ENCODE measurements at regions not wholly inside any gene's neighbourhood (a gene's known extent, or its start where the extent isn't known, plus 50 kb on each side); places are given as distances from the start of the nearest gene placed in this dataset.
A peak's percentile ranks its signal among the peaks of the same experiment; 100 is the strongest.

GRCh38 chr14:96617635-96618034 lies 115.5 kb downstream of the PAPOLA start:
- intact Hi-C loops (cut with DNase I) = no loop called here
- DNase-seq (ENCODE audit: low spot score) = no peak

DNA sequence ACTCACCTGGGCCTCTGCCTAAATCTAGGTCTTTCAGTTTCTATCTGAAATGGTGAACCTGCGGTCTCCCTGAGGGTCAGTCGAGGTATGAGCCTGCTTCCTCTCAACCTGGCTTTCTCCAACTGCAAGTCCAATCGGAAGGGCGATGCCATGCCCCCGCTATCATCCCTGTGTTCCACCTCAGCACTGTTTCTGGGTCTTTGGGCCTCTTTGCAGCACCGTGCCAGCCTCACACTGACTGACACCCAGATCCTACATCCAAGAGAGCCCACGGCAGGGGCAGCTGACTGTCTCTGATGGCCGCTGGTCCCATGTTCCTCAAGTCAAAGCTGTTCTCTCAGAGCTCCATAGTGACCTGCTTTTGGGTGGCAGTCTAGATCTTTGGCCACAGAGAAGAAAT lies 120.7 kb downstream of the PAPOLA start:
- peak; percentile 53 for DNase-seq (ENCODE audit: low spot score)
- intact Hi-C loops (cut with DNase I) = no loop called here

GRCh38 chr14:96623676-96624484 lies 121.7 kb downstream of the PAPOLA start:
- peak; percentile 79 for DNase-seq (ENCODE audit: low spot score)
- intact Hi-C loops (cut with DNase I) = no loop called here

DNA sequence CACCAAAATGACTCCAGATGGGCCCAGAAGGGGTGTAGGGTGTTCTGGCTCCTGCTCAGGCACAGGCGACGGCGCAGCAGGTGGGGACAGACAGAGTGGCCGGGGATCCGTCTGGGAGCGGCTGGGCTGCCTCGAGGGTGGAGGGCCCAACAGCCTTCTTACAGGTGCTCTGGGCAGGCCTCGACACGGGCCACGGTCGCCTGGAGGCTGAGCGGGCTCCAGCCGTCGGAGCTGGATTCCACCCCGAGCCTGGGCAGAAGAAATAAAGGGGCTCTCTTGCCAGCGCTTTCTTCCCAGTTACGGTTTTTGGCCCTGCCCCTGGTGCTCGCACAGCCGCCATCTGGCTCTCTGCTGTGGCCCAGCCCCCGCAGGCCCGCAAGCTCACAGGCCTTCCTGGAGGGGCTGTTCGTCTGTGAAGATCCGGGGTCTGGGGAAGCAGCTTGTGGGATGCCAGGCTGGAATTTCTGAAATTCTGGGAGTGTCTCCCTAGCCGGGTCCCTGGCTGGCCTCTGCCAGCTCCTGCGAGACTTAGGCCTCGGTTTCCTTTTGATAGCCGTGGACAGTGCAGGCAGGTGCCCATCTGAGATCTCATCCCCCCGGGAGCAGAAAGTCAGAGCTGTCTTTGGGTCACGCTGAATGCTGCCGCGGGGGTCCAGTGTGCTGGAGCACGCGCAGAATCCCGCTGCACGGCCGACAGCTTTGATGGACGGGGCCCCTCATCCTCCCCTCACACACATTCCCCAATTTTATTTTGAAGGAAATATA lies 122.7 kb downstream of the PAPOLA start:
- intact Hi-C loops (cut with DNase I) = no loop called here
- DNase-seq (ENCODE audit: low spot score) = peak; percentile 64

- peak; percentile 60 for DNase-seq (ENCODE audit: low spot score)
- intact Hi-C loops (cut with DNase I) = no loop called here
Measured at GRCh38 chr14:96625426-96625985, 123.3 kb downstream of the PAPOLA start.

- intact Hi-C loops (cut with DNase I) = no loop called here
- peak; percentile 26 for DNase-seq (ENCODE audit: low spot score)
Measured at GRCh38 chr14:96626121-96626768, 124.1 kb downstream of the PAPOLA start.

DNA sequence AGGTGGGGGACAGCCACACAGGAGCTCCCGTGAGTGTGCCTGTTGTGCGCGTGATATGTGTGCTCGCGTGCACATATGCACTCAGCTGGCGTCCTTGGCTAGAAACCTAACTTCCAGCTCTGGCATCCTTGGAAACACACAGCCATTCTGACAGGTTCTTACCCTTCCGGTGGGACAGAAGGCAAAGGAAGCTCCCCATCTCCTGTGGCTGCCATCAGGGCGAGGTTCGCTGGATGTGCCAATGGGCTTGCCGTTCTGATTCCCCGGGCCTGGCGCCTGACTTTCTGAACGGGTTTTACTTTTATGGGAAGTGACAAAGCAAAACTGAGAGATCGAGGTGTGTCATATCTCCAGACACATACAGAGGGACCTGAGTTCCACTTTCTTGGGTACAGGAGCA lies 124.7 kb downstream of the PAPOLA start:
- intact Hi-C loops (cut with DNase I) = no loop called here
- peak; percentile 58 for DNase-seq (ENCODE audit: low spot score)

GRCh38 chr14:96627386-96627785 lies 125.2 kb downstream of the PAPOLA start:
- peak; percentile 8 for DNase-seq (ENCODE audit: low spot score)
- intact Hi-C loops (cut with DNase I) = no loop called here

DNA sequence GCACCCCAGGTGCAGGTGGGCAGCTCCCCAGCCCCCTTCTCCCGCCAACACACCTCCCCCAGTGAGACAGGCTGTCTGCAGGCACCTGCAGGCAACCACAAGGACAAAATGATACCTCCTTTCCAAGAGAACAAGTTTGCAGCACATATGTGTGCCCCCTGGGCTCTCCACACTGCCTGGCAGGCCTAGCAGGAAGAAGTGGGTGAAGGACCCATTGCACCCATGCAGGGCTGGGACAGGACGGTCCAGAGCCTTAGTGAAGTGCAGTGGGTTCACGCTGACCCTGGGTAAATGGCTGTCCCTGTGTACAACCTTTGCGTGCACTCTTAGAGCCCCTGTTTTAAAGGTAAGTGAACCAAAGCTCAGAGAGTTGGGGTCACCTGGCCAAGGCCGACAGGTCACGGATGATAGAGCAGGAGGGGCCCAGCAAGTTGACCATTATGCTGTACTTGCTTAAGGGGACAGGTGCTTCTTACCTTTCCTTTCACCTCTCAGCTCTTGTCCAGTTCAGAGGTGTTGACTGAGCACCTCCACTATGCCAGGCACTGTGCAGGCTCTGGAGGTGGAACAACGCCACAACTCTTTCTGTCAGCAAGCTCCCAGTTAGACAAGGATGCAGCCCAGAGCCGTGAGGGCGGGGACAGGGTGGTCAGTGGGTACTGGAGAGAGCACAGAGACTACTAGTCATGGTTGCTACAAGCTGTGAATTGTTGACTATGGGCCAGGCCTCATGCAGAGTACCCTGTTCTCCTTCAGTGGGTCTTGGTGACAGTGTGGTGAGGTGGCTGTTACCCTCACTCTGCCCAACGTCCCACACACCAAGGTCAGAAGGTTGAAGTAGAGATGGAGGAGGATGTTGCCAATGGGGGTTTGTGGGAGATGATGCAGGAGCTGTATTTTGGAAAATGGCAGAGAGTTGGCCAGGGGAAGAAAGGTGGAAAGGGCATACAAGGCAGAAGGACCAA lies 125.9 kb downstream of the PAPOLA start:
- intact Hi-C loops (cut with DNase I) = no loop called here
- peak; percentile 68 for DNase-seq (ENCODE audit: low spot score)

DNA sequence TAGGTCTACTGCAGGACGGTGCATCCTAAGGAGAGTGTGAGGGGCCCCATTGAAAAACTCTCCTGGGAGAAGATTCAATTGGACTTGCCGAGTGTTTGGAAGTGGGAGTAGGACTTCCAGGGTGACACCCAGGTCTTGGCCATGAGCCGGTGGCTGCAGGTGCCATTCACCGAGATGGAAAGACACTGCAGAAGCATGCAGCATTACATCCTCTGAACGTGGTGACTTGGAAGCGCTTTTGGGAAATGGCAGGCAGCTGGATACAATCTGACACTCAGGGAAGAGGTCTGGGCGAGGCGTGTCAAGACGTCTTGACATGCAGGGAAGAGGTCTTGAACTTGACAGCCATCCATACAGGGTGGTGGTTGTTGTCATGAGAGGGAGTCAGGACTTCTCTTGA lies 126.9 kb downstream of the PAPOLA start:
- intact Hi-C loops (cut with DNase I) = no loop called here
- peak; percentile 61 for DNase-seq (ENCODE audit: low spot score)

DNA sequence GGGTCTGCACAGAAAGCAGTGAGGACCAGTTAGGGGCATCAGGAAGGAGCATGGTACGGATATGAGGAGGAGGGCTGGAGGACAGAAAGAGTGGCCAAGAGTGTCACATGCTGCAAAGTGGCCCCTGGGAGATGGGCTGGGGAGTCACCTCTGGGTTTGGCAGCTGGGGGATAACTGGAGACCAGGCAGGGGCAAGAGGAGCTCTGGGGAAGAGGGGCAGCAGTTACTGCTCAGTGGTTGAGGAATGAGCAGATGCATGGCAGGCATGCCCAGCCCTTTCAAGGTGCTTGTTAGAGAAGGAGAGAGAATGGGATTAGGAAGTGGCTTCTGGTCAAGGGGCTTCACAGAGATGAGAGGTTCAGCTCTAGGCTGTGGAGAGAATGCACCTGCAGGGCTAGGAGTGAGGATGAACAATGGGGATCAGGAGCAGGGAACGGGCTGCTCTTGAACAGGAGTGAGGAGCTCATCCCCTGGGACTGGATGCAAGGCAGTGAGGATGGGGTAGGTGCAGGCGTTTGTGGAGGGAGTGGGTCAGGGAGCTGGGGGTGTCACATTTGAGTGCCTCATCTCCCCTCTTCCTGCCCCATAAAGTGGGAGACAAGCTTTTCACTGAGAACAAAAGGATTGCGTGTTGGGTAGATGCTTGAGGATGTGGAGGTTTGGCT lies 127.5 kb downstream of the PAPOLA start:
- peak; percentile 64 for DNase-seq (ENCODE audit: low spot score)

GRCh38 chr14:96630281-96630680 lies 128.1 kb downstream of the PAPOLA start:
- intact Hi-C loops (cut with DNase I) = no loop called here
- DNase-seq (ENCODE audit: low spot score) = peak; percentile 36

More for the DNA sequence above, 127.5 kb downstream of the PAPOLA start:
- intact Hi-C loops (cut with DNase I) = no loop called here

DNA sequence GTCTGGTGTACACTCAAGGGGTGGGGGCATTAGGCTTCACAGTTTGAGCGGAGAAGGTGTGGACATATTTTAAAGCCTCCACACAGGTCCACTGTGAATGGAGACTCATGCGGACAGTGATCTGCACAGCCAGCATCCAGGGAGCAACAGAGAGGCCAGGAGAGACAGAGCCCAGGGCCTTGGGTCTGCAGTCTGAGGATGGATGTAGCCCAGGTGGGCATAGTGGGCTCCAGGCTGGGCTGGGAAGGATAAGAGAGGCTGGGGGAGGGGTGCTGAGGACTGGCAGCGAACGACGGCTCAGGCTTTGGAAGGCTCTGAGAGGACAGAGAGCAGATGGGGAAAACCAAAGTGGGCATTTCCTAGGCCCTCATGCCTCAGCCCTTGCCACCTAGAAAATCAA lies 128.8 kb downstream of the PAPOLA start:
- intact Hi-C loops (cut with DNase I) = no loop called here
- peak; percentile 46 for DNase-seq (ENCODE audit: low spot score)

GRCh38 chr14:96631621-96632362 lies 129.6 kb downstream of the PAPOLA start:
- DNase-seq (ENCODE audit: low spot score) = peak; percentile 74
- intact Hi-C loops (cut with DNase I) = no loop called here

DNA sequence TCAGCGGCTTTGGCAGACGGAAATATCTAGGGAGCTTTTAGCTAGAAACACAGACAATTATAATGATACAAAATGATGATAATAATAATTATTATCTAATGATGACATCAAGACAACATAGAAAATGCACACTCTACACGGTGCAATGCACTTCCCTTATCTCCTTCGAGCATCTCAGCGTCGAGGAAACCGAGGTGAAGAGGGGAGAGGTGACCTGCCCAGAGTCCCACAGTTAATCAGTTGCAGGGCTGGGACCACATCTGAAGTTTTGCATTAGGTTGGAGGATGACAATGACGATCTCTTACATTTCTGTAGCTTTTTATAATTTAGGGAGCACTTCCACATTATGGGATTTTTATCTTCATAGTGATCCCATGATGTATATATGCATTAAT lies 130.2 kb downstream of the PAPOLA start:
- no peak for DNase-seq (ENCODE audit: low spot score)
- intact Hi-C loops (cut with DNase I) = no loop called here

GRCh38 chr14:96633096-96633495 lies 130.9 kb downstream of the PAPOLA start:
- no peak for DNase-seq (ENCODE audit: low spot score)
- intact Hi-C loops (cut with DNase I) = no loop called here

DNA sequence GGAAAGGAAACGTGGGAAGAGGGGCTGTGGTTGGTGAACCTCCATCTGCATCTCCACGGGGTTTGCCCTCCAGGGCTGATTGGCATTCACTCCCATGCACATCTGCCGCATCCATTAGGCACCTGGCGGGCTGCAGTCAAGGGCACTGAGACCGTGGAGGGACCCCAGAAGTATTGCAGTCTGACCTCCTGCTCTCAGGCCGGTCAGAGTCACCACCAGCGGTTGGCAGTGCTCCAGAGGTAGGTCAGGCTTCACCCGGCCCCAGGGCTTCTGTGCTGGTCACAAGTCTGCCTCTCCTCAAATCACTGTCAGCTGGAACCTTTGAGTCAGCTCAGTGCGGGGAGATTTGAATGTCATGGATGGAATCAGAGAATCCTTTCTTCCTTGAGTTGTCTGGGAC lies 132.3 kb downstream of the PAPOLA start:
- no peak for DNase-seq (ENCODE audit: low spot score)
- intact Hi-C loops (cut with DNase I) = no loop called here

DNA sequence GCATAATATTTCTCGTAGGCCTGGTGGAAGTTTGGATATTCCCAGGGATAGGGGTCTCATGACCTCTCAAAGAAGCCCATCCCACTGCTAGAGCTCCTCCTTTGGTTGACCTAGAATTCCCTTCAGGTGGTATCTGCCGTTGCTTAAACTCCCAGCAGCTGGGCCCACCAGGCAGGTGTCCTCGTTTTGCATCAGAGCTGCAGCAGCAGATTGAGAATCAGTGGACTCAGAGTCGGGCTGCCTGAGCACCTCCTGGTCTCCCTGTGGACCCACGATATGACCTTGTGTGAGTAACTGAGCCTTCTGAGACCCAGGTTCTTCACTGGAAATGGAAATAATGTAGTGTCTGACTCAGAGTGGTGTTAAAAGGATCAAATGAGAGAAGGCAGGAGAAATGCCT lies 132.7 kb downstream of the PAPOLA start:
- DNase-seq (ENCODE audit: low spot score) = no peak
- intact Hi-C loops (cut with DNase I) = no loop called here
